ENCODE measurements at regions not wholly inside any gene's neighbourhood (a gene's known extent, or its start where the extent isn't known, plus 50 kb on each side); places are given as distances from the start of the nearest gene placed in this dataset.
"Not testable (repeated sequence)": the region's sequence is repeated elsewhere in the genome, so short reads cannot be mapped to it uniquely, and the experiment has no call there.

DNA sequence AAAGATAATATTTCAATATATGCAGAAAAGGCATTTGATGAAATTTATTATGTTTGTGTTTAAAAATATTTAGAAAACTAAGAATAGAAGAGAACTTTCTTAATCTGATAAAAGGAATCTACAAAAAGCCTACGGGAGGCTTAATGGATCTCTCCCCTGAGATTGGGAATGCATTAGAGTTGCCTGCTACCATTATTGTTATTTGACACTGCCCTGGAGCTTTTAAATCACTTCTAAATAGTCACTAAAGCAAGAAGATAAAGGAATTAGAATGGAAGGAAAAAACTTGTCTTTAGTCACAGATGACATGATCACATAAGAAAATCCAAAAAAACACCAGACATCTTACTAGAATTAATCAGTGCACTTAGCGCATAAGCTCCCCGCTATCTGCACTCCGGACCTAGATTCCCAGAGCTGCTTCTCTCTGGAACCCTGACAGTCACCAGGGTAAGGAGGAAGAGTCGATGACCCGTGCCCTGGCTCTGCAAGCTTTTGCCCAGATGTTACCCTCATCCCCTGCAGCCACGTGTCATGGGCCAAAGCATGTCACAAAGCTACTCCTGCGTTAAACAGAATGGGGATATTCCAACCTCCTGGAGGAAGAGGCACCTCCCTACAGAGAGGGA lies 97.1 kb downstream of the MINAR1 start:
- ATAC-seq = no peak
- intact Hi-C loops (cut with DNase I, micrococcal nuclease) = no loop called here
- no peak for DNase-seq

DNA sequence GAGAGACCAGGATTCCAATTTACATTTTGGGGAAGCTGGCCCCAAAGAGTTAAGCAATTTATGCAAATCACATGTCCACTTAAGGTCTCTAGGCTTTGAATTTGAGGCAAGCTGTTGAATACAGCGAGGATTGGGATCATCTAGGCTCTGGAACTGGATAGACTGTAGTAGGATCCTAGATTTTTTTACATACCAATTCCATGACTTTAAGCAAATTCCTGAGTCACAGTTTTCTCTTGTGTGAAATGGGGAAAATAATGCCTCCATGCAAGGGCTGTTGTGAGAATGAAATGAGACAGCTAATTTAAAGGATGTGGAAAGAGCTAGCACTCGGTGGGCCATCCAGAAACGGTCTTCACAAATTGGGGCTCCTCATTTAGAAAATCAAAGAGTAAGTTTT lies 103.4 kb downstream of the MINAR1 start:
- ATAC-seq (no peak), DNase-seq (no peak)
- intact Hi-C loops (cut with DNase I, micrococcal nuclease) = no loop called here

DNA sequence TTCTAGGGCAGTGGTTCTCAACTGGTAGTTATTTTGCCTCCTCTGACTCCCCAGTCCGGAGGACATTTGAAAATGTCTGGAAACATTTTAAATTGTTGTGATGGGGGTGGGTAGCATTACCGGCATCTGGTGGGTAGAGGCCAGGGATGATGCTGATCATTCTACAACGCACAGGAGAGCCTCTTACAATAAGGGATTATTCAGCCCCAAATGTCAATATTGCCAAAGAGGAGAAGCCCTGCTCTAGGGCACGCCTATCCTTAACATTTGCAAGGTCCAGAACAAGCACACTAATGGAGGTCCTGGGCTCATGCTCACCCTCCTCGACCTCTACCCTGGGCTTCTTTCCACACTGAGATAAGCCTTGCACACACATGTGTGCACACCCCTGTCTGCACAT lies 106.4 kb downstream of the MINAR1 start:
- ATAC-seq (no peak), DNase-seq (no peak)
- intact Hi-C loops (cut with DNase I, micrococcal nuclease) = no loop called here

- DNase-seq = no peak
- intact Hi-C loops (cut with DNase I, micrococcal nuclease) = no loop called here
- no peak for ATAC-seq
Measured at GRCh38 chr15:79539401-79539800, 107.3 kb downstream of the MINAR1 start.

DNA sequence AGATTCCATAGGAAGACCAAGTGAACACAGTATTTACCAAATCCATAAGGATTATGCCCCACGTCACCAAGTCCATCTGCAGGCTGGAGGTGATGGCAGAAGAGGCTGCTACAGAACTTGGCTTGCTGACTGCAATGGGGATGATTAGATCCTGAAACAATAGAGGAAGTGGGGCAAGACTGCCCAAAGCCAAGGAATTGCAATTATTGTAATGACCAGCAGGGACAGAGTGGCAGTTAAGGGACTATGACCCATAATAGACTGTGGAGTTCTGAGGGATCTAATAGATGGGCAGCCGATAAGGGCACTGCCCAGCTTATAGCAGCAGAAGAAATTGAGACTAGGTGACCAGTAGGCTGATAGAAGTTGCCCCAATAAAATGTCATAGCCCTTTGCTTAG lies 108.4 kb downstream of the MINAR1 start:
- intact Hi-C loops (cut with DNase I, micrococcal nuclease) = no loop called here
- ATAC-seq (no peak), DNase-seq (no peak)

GRCh38 chr15:79541196-79541595 lies 109.1 kb downstream of the MINAR1 start:
- DNase-seq = no peak
- no peak for ATAC-seq
- intact Hi-C loops (cut with DNase I, micrococcal nuclease) = no loop called here

GRCh38 chr15:79543097-79543496 lies 111.0 kb downstream of the MINAR1 start:
- intact Hi-C loops (cut with DNase I, micrococcal nuclease) = no loop called here
- DNase-seq (no peak), ATAC-seq (no peak)

- intact Hi-C loops (cut with DNase I, micrococcal nuclease) = no loop called here
- no peak for DNase-seq
- ATAC-seq = no peak
Measured at GRCh38 chr15:79549196-79549595, 117.1 kb downstream of the MINAR1 start.

- no peak for DNase-seq
- intact Hi-C loops (cut with DNase I, micrococcal nuclease) = no loop called here
- no peak for ATAC-seq
Measured at GRCh38 chr15:79560384-79560783, 128.2 kb downstream of the MINAR1 start.

DNA sequence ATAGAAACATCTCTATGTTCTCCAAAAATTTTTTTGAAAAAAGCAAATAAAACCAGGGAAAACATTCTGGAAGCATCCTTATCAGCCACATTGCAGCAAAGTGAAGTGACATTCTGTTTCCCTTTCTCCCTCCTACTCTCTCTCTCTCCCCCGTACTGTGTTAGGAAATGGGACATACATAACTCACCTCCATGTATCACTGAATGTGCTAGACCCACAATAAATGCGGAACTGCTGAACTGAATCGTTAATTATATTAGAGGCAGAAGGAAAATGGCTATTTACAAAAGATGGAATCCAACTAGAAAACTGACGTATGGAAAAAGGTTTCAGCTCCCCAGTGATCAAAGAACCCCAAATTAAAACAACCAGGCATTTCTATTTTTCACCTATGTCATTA lies 129.8 kb downstream of the MINAR1 start:
- intact Hi-C loops (cut with DNase I, micrococcal nuclease) = no loop called here
- DNase-seq = no peak

DNA sequence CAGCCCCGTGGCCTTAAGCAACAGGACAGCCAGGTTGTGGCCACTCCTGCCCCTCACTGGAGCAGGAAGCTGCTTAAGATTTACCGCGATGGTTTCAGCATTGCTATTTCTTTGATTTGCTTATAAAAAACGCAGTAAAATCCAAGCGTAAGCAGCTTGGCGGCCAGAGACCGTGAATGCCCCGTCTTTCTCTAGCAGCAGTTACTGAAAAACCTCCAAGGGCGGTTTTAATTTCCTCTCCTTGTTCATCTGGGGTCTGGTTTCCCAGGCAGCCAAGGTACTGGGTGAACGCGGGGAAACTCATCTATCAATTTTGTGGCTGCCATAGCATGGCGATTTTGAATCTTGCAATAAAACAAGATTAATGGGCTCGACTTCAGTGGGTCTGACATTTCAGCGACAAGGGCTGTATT lies 130.3 kb downstream of the MINAR1 start:
- intact Hi-C loops (cut with DNase I, micrococcal nuclease) = no loop called here
- DNase-seq = no peak
- no peak for ATAC-seq

More for the DNA sequence above, 129.8 kb downstream of the MINAR1 start:
- no peak for ATAC-seq

GRCh38 chr15:79562899-79563298 lies 130.8 kb downstream of the MINAR1 start:
- intact Hi-C loops (cut with DNase I, micrococcal nuclease) = no loop called here
- no peak for DNase-seq
- ATAC-seq = no peak

- ATAC-seq = peak; percentile 71
- intact Hi-C loops (cut with DNase I, micrococcal nuclease) = no loop called here
- DNase-seq = no peak
Measured at GRCh38 chr15:79570004-79570403, 137.9 kb downstream of the MINAR1 start.

DNA sequence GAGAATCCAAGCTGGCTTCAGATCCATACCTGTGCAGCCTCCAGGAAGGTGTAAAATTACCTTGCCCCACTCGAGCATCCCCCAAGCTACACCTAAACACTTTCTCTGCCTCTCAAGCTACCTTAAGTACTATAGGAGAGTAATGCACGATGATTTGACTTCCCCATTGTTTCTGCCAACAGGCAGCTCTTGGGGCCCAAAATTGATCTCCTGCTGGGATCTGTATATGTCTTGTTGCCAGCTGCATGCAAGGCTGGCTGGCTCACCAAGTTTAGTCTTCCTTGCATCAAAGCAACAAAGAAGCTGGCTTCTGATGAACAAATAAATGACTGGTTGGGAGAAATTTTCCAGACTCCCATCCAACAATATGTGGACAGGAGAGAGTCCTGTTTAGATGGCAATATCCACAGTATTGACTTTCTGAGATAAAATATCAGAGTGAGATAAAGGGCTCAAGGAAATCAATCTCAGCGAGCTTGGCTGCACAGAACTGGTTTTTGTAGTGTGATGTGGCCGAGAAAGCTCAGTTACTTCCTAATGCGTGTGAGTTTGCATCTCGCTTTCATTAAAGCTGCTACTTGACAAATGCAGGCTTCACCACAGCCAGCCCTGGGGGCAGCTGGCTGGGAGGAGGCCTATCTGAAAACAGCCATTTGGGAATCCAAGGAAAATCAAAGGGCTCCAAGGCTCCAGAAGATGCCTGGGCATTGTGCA lies 140.7 kb downstream of the MINAR1 start:
- DNase-seq = no peak
- no peak for ATAC-seq
- intact Hi-C loops (cut with DNase I, micrococcal nuclease) = no loop called here

DNA sequence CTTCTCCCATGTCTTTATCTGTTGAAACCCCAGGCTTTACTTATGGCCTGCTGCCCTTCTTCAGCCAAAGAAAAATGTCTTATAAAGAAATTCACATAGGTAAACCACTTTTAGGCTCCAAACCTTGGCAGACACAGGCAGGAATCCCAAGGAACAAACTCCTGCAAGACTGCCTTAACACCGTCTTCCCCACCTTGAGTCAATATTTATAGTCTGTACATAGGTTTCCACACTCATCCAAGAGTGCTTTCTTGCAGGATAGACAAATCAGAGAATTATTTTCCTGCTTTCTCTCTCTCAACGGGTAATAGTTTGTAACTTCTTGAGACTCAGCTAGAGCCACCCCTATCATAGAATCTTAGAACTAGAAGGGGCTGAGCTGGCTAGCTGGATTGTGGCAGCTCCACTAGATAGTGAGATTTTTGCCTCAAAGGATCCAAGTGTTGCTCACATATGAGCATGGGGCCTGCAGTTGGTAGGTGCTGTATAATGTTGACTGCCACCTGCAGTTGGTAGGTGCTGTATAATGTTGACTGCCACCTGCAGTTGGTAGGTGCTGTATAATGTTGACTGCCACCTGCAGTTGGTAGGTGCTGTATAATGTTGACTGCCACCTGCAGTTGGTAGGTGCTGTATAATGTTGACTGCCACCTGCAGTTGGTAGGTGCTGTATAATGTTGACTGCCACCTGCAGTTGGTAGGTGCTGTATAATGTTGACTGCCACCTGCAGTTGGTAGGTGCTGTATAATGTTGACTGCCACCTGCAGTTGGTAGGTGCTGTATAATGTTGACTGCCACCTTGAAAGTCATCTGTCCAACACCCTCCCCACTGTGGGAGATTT lies 142.5 kb downstream of the MINAR1 start:
- DNase-seq; intact Hi-C loops (cut with DNase I, micrococcal nuclease): not testable (repeated sequence)
- ATAC-seq = peak; percentile 86

GRCh38 chr15:79582650-79583049 lies 150.5 kb downstream of the MINAR1 start:
- ATAC-seq = no peak
- DNase-seq = no peak

DNA sequence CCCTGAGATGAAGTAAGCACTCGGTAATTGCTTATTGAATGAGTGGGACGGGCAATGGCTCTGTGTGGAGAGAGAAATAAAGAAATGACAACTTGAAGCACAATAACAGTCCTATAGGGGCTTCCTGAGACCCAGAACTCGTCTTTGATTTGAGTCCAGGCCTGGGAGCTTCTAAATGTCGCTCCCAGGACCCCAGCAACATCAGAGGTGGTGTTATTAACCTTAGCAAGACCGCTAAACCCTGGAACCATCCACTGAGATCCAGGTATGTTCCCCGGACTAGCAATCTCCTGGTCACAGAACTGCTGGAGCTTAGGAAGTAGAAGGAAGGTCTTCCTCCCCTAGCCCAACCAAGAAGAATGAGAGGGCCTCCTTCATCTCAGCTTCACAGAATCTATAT lies 160.0 kb downstream of the MINAR1 start:
- DNase-seq (no peak), ATAC-seq (no peak)
- intact Hi-C loops (cut with DNase I, micrococcal nuclease) = no loop called here

More at GRCh38 chr15:79582650-79583049, 150.5 kb downstream of the MINAR1 start:
- intact Hi-C loops (cut with DNase I, micrococcal nuclease) = no loop called here

- intact Hi-C loops (cut with DNase I, micrococcal nuclease) = no loop called here
- ATAC-seq (no peak), DNase-seq (no peak)
Measured at GRCh38 chr15:79593119-79593869, 161.2 kb downstream of the MINAR1 start.

DNA sequence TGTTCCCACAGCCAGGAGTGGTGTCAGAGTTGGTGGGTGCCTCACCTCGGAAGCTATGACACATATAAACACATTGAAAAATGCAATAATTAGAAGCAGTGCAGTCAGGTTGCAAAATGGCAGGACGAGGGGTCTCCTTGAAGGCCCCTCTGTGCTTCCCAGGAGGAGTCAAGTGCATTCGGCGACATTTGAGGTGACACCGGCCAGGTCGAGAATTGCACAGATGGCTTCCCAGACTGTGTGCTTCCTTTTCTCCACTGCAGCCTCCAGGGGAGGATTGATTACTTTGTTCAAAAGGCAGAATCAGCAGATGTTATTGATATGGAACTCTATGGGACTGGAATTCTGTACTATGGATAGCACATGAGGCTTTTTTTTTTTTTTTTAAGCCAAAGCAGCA lies 163.2 kb downstream of the MINAR1 start:
- ATAC-seq (no peak), DNase-seq (no peak)
- intact Hi-C loops (cut with DNase I, micrococcal nuclease) = no loop called here

All from left colon (tissue), 2 donors.